ENCODE measurements at regions not wholly inside any gene's neighbourhood (a gene's known extent, or its start where the extent isn't known, plus 50 kb on each side); places are given as distances from the start of the nearest gene placed in this dataset.

DNA sequence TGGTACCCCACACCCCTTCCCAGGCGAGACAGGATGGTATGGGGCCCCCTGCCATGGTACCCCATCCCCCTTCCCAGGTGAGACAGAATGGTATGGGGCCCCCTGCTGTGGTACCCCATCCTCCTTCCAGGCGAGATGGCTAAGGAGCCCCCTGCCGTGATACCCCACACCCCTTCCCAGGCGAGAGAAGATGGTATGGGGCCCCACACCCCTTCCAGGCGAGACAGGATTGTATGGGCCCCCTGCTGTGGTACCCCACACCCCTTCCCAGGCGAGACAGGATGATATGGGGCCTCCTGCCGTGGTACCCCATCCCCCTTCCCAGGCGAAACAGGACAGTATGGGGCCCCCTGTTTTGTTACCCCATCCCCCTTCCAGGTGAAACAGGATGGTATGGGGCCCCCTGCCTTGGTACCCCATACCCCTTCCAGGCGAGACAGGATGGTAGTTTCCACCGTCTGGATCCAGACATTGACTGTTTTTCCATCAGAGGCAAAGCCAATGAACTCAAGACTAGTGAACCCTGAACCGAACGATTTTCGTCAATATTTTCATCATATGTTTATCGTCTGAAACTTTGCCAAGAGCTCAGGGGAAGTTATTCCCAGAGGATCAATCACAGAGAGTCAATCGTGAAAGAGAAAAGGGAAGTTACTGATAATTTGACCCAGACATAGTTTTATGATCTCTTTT, 75.0 kb downstream of the MYCN start:
- Histone ChIP-seq H3K9ac (ENCODE audit: low read length) (no peak overlapping the region), H3K4me3 (ENCODE audit: low read depth, low read length, poor library complexity, severe bottlenecking) (no peak overlapping the region)
- TF ChIP-seq EZH2 (IDR thresholded peaks at IDR 0.05; ENCODE audit: borderline replicate concordance, low read length), result no peak
- TF ChIP-seq, protein P1, sequence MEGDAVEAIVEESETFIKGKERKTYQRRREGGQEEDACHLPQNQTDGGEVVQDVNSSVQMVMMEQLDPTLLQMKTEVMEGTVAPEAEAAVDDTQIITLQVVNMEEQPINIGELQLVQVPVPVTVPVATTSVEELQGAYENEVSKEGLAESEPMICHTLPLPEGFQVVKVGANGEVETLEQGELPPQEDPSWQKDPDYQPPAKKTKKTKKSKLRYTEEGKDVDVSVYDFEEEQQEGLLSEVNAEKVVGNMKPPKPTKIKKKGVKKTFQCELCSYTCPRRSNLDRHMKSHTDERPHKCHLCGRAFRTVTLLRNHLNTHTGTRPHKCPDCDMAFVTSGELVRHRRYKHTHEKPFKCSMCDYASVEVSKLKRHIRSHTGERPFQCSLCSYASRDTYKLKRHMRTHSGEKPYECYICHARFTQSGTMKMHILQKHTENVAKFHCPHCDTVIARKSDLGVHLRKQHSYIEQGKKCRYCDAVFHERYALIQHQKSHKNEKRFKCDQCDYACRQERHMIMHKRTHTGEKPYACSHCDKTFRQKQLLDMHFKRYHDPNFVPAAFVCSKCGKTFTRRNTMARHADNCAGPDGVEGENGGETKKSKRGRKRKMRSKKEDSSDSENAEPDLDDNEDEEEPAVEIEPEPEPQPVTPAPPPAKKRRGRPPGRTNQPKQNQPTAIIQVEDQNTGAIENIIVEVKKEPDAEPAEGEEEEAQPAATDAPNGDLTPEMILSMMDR (IDR thresholded peaks at IDR 0.05; ENCODE audit: low read length), result no peak

DNA sequence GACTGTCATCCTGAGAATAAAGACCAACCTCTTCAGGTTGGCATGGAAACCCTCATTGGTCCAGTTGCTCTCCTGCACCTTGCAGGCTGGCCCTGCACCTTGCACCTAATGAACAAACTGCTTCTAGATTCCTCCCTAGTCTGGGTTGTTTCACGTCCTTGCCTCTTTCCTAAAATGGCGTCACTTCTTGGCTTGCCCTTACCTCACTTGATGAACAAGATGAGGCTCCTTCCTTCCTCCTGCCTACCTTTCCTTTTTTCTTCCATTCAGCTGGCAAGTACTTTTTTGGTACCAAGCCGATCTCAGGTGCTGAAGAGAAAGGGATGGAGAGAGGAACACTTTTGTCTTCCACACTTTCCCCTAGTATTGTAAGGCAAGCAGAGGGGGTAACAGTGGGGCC, 74.5 kb downstream of the MYCN start:
- Histone ChIP-seq H4K20me1 (ENCODE audit: insufficient read depth, low read length) (no peaks in the 10 kb centered on the region), H3K27ac (ENCODE audit: low read depth, low read length, poor library complexity, severe bottlenecking) (no peak overlapping the region), H3K79me2 (ENCODE audit: insufficient read depth, low read length) (no peaks in the 10 kb centered on the region), H3K4me2 (ENCODE audit: low read length) (no peak overlapping the region), H3F3A (ENCODE audit: insufficient read depth, low read length) (no peaks in the 10 kb centered on the region), H3K9ac (ENCODE audit: low read length) (no peak overlapping the region), H3K9me2 (ENCODE audit: low read depth, low read length) (no peaks in the 10 kb centered on the region), H3K36me3 (ENCODE audit: insufficient read depth, low read length) (no peaks in the 10 kb centered on the region), H3K4me1 (ENCODE audit: insufficient read depth, low read length, severe bottlenecking) (no peaks in the 10 kb centered on the region), H2AFZ (ENCODE audit: low read length) (no peak overlapping the region), H3K9me3 (ENCODE audit: low read length) (no peaks in the 10 kb centered on the region), H3K27me3 (ENCODE audit: insufficient read depth, low read length) (no peaks in the 10 kb centered on the region), H3K4me3 (ENCODE audit: low read depth, low read length, poor library complexity, severe bottlenecking) (no peak overlapping the region)
- TF ChIP-seq EZH2 (IDR thresholded peaks at IDR 0.05; ENCODE audit: borderline replicate concordance, low read length), result no peak
- TF ChIP-seq, protein P1 (IDR thresholded peaks at IDR 0.05; ENCODE audit: low read length), result no peak

More for the DNA sequence above, 75.0 kb downstream of the MYCN start:
- no peaks in the 10 kb centered on the region for H3K9me3 ChIP-seq (ENCODE audit: low read length)
- H2AFZ ChIP-seq (ENCODE audit: low read length), result no peak overlapping the region
- no peaks in the 10 kb centered on the region for H3K9me2 ChIP-seq (ENCODE audit: low read depth, low read length)
- H4K20me1 ChIP-seq (ENCODE audit: insufficient read depth, low read length), result no peaks in the 10 kb centered on the region
- no peaks in the 10 kb centered on the region for H3K36me3 ChIP-seq (ENCODE audit: insufficient read depth, low read length)
- H3K4me1 ChIP-seq (ENCODE audit: insufficient read depth, low read length, severe bottlenecking), result no peaks in the 10 kb centered on the region
- H3K79me2 ChIP-seq (ENCODE audit: insufficient read depth, low read length), result no peaks in the 10 kb centered on the region
- H3K27me3 ChIP-seq (ENCODE audit: insufficient read depth, low read length), result no peaks in the 10 kb centered on the region
- H3K4me2 ChIP-seq (ENCODE audit: low read length), result no peak overlapping the region
- H3F3A ChIP-seq (ENCODE audit: insufficient read depth, low read length), result no peaks in the 10 kb centered on the region
- H3K27ac ChIP-seq (ENCODE audit: low read depth, low read length, poor library complexity, severe bottlenecking), result no peak overlapping the region

DNA sequence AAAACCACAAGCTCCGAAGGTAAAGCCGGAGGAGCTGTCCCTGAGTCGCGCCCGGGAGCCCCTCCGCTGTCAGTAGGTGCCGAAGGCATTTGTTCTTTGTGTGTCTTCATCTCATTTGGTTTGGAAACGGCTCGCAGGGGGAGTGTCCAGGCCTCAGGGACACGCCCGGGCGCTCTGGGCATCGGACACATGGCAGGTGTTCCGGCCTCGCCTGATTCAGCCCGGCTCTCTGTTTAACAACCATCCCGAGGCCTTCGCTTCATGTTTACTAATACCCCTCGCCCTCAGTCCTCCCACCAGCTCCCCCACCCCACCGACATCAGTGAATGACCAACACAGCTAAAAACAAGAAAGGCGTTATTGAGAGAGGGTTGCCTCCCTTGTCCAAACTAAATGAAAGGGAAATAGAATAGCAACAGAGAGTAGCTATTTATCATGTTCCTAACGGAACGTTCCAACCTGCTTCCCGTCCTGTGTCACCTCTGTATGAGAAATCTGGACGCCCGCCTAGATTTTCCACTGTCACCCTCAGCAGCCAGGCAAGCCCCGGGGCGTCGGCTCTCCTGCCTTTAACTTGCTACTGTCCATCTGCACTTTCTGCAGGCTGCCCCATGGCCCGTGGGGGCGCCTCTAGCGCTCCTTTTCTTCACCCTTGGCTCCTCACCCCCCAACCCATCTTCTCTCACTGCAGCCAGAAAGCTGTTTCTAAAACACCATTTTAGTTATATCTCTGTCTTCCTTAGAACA, 73.9 kb downstream of the MYCN start:
- no peak overlapping the region for H3K27ac ChIP-seq (ENCODE audit: low read depth, low read length, poor library complexity, severe bottlenecking)
- H3K4me3 ChIP-seq (ENCODE audit: low read depth, low read length, poor library complexity, severe bottlenecking), result no peak overlapping the region
- no peak overlapping the region for H3K9ac ChIP-seq (ENCODE audit: low read length)
- no peaks in the 10 kb centered on the region for H3K36me3 ChIP-seq (ENCODE audit: insufficient read depth, low read length)
- no peaks in the 10 kb centered on the region for H3F3A ChIP-seq (ENCODE audit: insufficient read depth, low read length)
- H3K4me1 ChIP-seq (ENCODE audit: insufficient read depth, low read length, severe bottlenecking), result no peaks in the 10 kb centered on the region
- H3K9me3 ChIP-seq (ENCODE audit: low read length), result no peaks in the 10 kb centered on the region
- TF ChIP-seq, protein P1 (IDR thresholded peaks at IDR 0.05; ENCODE audit: low read length), result no peak
- TF ChIP-seq EZH2 (IDR thresholded peaks at IDR 0.05; ENCODE audit: borderline replicate concordance, low read length), result no peak
- no peaks in the 10 kb centered on the region for H3K79me2 ChIP-seq (ENCODE audit: insufficient read depth, low read length)
- no peaks in the 10 kb centered on the region for H4K20me1 ChIP-seq (ENCODE audit: insufficient read depth, low read length)
- no peak overlapping the region for H3K4me2 ChIP-seq (ENCODE audit: low read length)
- no peak overlapping the region for H2AFZ ChIP-seq (ENCODE audit: low read length)
- no peaks in the 10 kb centered on the region for H3K27me3 ChIP-seq (ENCODE audit: insufficient read depth, low read length)
- H3K9me2 ChIP-seq (ENCODE audit: low read depth, low read length), result no peaks in the 10 kb centered on the region
